Transverse colon (tissue), 4 donors: ENCODE measurements at regions not wholly inside any gene's neighbourhood (a gene's known extent, or its start where the extent isn't known, plus 50 kb on each side); places are given as distances from the start of the nearest gene placed in this dataset.
A peak's percentile ranks its signal among the peaks of the same experiment; 100 is the strongest.
"Not testable (repeated sequence)": the region's sequence is repeated elsewhere in the genome, so short reads cannot be mapped to it uniquely, and the experiment has no call there.

Experiments
- DNase-seq: peaks from one replicate; pipeline ENCODE4 v3.0.0-alpha.2; 2019
- H3K27ac ChIP-seq, 4 donors: fragments of 200-600 bp; sonication (generic); 2 replicates each; pipeline ENCODE4 v1.5.1; 2016 to 2018; ENCODE audit warnings: inconsistent platforms in 4 of 4
- H3K27me3 ChIP-seq: fragments of 200-600 bp; sonication (generic); 2 replicates; pipeline ENCODE4 v1.5.1; 2017; ENCODE audit warnings: inconsistent platforms
- H3K36me3 ChIP-seq, 4 donors: fragments of 200-600 bp; sonication (generic); 2 replicates each; pipeline ENCODE4 v1.5.1; 2017 to 2019; ENCODE audit warnings: inconsistent platforms in 4 of 4
- H3K4me1 ChIP-seq, 4 donors: fragments of 200-600 bp; sonication (generic); 2 replicates each; pipeline ENCODE4 v1.5.1; 2017 to 2020; ENCODE audit warnings: inconsistent platforms in 4 of 4
- H3K4me3 ChIP-seq, 4 donors: fragments of 200-600 bp; sonication (generic); 1 replicate in 1 of 4; 2 replicates in 3 of 4; pipeline versions ENCODE4 v1.5.1 to v1.6.1; 2017 to 2019; ENCODE audit warnings: inconsistent platforms in 4 of 4
- H3K9me3 ChIP-seq, 2 donors: fragments of 200-600 bp; sonication (generic); 2 replicates each; pipeline ENCODE4 v1.5.1; 2017 to 2019; ENCODE audit warnings: inconsistent platforms in 2 of 2
- EP300 ChIP-seq: sonication (generic); formaldehyde crosslinking; IDR thresholded peaks from one replicate; pipeline ENCODE4 v1.6.1; 2017; ENCODE audit warnings: antibody characterized with exemption, low read depth
- POLR2A ChIP-seq: fragments of 450-650 bp; IDR thresholded peaks from one replicate; pipeline ENCODE4 v1.6.1; 2016; ENCODE audit warnings: antibody characterized with exemption, mild to moderate bottlenecking, moderate library complexity
- POLR2AphosphoS5 ChIP-seq, 3 donors: sonication (generic); formaldehyde crosslinking; IDR thresholded peaks; one replicate each; pipeline ENCODE4 v1.6.1; 2016; ENCODE audit warnings: antibody characterized with exemption in 3 of 3
- WGBS, 2 donors: methylation state at CpG; one replicate each; pipeline ENCODE4 v1.1.5; 2018; ENCODE audit warnings: low coverage in 1 of 2; 5-methylcytosine and 5-hydroxymethylcytosine counted together
- in situ Hi-C, 4 donors: fragments of 200-750 bp; cut with MboI; loops; one replicate each; pipeline versions ENCODE4 v1.15.0 to v1.15.1; 2017; ENCODE audit warnings: low sequenced_read_pairs in 3 of 4, low pct_ligation_motif_present in 1 of 4, low pct_unique_long_range_greater_than_20kb in 1 of 4
- intact Hi-C: fragments of 100-400 bp; cut with DNase I; formaldehyde crosslinking; loops from one replicate; pipeline ENCODE4 v1.15.1; 2023; ENCODE audit warnings: low total_unique reads
- TF ChIP-seq, protein P1 (sequence below), 5 experiments: fragments of 200-600 bp in 3 of 5; fragments of 450-650 bp in 2 of 5; sonication (generic) in 3 of 5; IDR thresholded peaks; 1 replicate in 2 of 5; 2 replicates in 3 of 5; pipeline ENCODE4 v1.5.1; 2016 to 2017; ENCODE audit warnings: antibody characterized with exemption in 5 of 5, inconsistent platforms in 3 of 5, mild to moderate bottlenecking in 2 of 5, moderate library complexity in 1 of 5

DNA sequence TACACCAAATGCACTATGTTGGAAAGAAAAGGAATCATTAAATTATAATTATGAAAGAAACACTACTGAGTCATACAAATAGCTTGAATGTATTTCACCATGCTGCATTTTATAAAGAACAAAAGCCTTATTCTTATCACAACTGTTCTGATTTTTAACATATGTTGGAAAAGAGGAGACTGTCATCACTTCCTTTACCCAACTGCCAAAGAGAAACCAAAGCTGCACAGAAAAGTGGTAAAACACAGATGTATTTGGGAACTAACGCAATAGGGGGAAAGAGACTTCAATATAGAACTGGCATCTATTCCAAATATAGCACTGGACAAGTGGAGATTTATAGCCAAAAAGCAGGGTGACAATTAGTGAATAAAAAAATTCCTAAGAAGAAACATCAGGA lies 181.0 kb downstream of the SPANXN3 start:
- intact Hi-C loops (no loop called here), in situ Hi-C loops (no loop called here)
- H3K27me3 ChIP-seq, result no peaks in the 10 kb centered on the region
- no peak overlapping the region for H3K27ac ChIP-seq
- WGBS, 2 donors, result 65 to 100% methylated on average over 1 of the region's 1 CpG
- no peak for DNase-seq
- no peak overlapping the region for H3K4me3 ChIP-seq
- H3K36me3 ChIP-seq, result no peaks in the 10 kb centered on the region
- TF ChIP-seq POLR2A, result no peak
- no peaks in the 10 kb centered on the region for H3K4me1 ChIP-seq
- no peaks in the 10 kb centered on the region for H3K9me3 ChIP-seq

DNA sequence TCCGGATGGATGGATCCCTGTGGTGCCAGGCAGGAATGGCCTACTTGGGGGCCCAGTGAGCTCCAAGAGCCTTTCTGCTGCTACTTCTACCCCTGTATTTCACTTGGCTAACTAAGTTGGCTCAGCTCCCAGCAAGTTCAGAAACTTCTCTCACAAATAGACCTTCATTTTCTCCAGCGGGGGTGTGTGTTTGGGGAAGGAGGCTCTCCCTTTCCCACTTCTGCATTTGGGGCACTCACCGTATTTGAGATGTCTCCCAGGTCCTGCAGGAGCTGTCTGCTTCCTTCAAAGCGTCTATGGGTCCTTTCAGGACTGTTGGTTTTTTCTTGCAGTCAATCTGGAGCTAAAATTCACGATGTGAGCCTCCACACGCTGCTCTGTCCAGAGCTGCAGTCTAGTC lies 197.7 kb downstream of the SPANXN3 start:
- H3K4me1 ChIP-seq, result no peaks in the 10 kb centered on the region
- no peak for TF ChIP-seq POLR2AphosphoS5 (IDR thresholded peaks at IDR 0.05)
- TF ChIP-seq, protein P1, sequence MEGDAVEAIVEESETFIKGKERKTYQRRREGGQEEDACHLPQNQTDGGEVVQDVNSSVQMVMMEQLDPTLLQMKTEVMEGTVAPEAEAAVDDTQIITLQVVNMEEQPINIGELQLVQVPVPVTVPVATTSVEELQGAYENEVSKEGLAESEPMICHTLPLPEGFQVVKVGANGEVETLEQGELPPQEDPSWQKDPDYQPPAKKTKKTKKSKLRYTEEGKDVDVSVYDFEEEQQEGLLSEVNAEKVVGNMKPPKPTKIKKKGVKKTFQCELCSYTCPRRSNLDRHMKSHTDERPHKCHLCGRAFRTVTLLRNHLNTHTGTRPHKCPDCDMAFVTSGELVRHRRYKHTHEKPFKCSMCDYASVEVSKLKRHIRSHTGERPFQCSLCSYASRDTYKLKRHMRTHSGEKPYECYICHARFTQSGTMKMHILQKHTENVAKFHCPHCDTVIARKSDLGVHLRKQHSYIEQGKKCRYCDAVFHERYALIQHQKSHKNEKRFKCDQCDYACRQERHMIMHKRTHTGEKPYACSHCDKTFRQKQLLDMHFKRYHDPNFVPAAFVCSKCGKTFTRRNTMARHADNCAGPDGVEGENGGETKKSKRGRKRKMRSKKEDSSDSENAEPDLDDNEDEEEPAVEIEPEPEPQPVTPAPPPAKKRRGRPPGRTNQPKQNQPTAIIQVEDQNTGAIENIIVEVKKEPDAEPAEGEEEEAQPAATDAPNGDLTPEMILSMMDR (IDR thresholded peaks at IDR 0.05), result no peak
- no peak for TF ChIP-seq POLR2A
- TF ChIP-seq EP300, result no peak
- no peaks in the 10 kb centered on the region for H3K36me3 ChIP-seq
- in situ Hi-C loops, result no loop called here
- H3K27me3 ChIP-seq, result no peaks in the 10 kb centered on the region
- no peak overlapping the region for H3K27ac ChIP-seq
- intact Hi-C loops, result no loop called here
- H3K4me3 ChIP-seq, result no peak overlapping the region
- 67% methylated on average over 6 of the region's 6 CpGs; no CpG with 5 or more reads in 1 of the 2 donors for WGBS, 2 donors
- DNase-seq, result no peak
- no peaks in the 10 kb centered on the region for H3K9me3 ChIP-seq

GRCh38 chrX:143318857-143319256 lies 198.4 kb downstream of the SPANXN3 start:
- peak; percentile 25 for DNase-seq
- in situ Hi-C loops, H3K4me3 ChIP-seq, intact Hi-C loops, H3K4me1 ChIP-seq, H3K9me3 ChIP-seq, H3K27ac ChIP-seq, H3K27me3 ChIP-seq, H3K36me3 ChIP-seq: not testable (repeated sequence)
- 35% methylated on average over 2 of the region's 2 CpGs; no CpG with 5 or more reads in 1 of the 2 donors for WGBS, 2 donors

GRCh38 chrX:143306991-143307937 lies 210.0 kb downstream of the SPANXN3 start:
- no peaks in the 10 kb centered on the region for H3K36me3 ChIP-seq
- peak; percentile 60 for DNase-seq
- no peaks in the 10 kb centered on the region for H3K4me1 ChIP-seq
- no peaks in the 10 kb centered on the region for H3K27me3 ChIP-seq
- TF ChIP-seq, protein P1 (IDR thresholded peaks at IDR 0.05), result no peak
- TF ChIP-seq POLR2AphosphoS5 (IDR thresholded peaks at IDR 0.05) (no peak), EP300 (no peak), POLR2A (no peak)
- WGBS, 2 donors, result 50% methylated on average over 9 of the region's 9 CpGs; no CpG with 5 or more reads in 1 of the 2 donors
- intact Hi-C loops, result no loop called here
- H3K4me3 ChIP-seq, result no peak overlapping the region
- H3K9me3 ChIP-seq, result no peaks in the 10 kb centered on the region
- peak overlapping the region in 3 of 4 donors; percentile 24 to 46 (median 36) for H3K27ac ChIP-seq
- in situ Hi-C loops, result no loop called here

DNA sequence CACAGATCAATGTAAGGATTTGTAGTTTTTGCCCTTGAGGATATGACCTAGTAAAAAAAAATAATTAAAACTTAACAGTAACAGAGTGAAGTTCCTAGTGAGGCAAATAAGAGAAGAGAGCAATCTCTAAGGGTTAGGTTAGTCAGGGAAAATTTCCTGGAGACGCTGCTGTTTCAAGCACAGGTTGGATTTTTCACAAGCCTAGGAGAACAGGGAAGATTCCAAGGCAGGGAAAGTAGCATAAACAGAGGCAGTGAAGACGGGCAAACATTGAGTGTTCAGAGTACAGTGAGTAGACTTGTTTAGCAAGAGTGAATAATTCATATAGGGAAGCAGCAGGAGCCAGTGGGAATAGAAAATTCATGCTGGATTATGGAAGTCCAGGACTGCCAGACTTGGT lies 212.8 kb downstream of the SPANXN3 start:
- TF ChIP-seq EP300, result no peak
- TF ChIP-seq POLR2A, result no peak
- TF ChIP-seq, protein P1 (IDR thresholded peaks at IDR 0.05), result no peak
- no peak for TF ChIP-seq POLR2AphosphoS5 (IDR thresholded peaks at IDR 0.05)
- intact Hi-C loops, result no loop called here
- Histone ChIP-seq H3K27me3 (no peaks in the 10 kb centered on the region), H3K36me3 (no peaks in the 10 kb centered on the region), H3K4me3 (no peak overlapping the region), H3K27ac (no peak overlapping the region), H3K9me3 (no peaks in the 10 kb centered on the region), H3K4me1 (no peaks in the 10 kb centered on the region)
- WGBS, 2 donors, result 26 to 30% methylated on average over 2 of the region's 2 CpGs
- no peak for DNase-seq
- in situ Hi-C loops, result no loop called here
